ENCODE measurements at regions not wholly inside any gene's neighbourhood (a gene's known extent, or its start where the extent isn't known, plus 50 kb on each side); places are given as distances from the start of the nearest gene placed in this dataset.

GRCh38 chr11:111153194-111153593 lies 92.3 kb upstream of the POU2AF2 start:
- TF ChIP-seq CTCF (IDR thresholded peaks at IDR 0.05; ENCODE audit: insufficient read depth, low read depth, low read length, missing control alignments) = no peak
- no peak overlapping the region for H3K4me3 ChIP-seq (ENCODE audit: low read length)
- DNase-seq (ENCODE audit: low read depth) = no peak

GRCh38 chr11:111148953-111149352 lies 96.6 kb upstream of the POU2AF2 start:
- peak; percentile 42 for DNase-seq (ENCODE audit: low read depth)
- no peak overlapping the region for H3K4me3 ChIP-seq (ENCODE audit: low read length)
- TF ChIP-seq CTCF (IDR thresholded peaks at IDR 0.05; ENCODE audit: insufficient read depth, low read depth, low read length, missing control alignments) = no peak

- no peak for TF ChIP-seq CTCF (IDR thresholded peaks at IDR 0.05; ENCODE audit: insufficient read depth, low read depth, low read length, missing control alignments)
- H3K4me3 ChIP-seq (ENCODE audit: low read length) = no peak overlapping the region
- DNase-seq (ENCODE audit: low read depth) = peak; percentile 83
Observed at GRCh38 chr11:111148121-111148520, 97.4 kb upstream of the POU2AF2 start.

- no peak for TF ChIP-seq CTCF (IDR thresholded peaks at IDR 0.05; ENCODE audit: insufficient read depth, low read depth, low read length, missing control alignments)
Observed at GRCh38 chr11:111137846-111138245, 107.7 kb upstream of the POU2AF2 start.

GRCh38 chr11:111135778-111136570 lies 109.6 kb upstream of the POU2AF2 start:
- no peak for DNase-seq (ENCODE audit: low read depth)
- no peak for TF ChIP-seq CTCF (IDR thresholded peaks at IDR 0.05; ENCODE audit: insufficient read depth, low read depth, low read length, missing control alignments)

More at GRCh38 chr11:111137846-111138245, 107.7 kb upstream of the POU2AF2 start:
- no peak for DNase-seq (ENCODE audit: low read depth)
- H3K4me3 ChIP-seq (ENCODE audit: low read length) = no peak overlapping the region

GRCh38 chr11:111135101-111135500 lies 110.4 kb upstream of the POU2AF2 start:
- TF ChIP-seq CTCF (IDR thresholded peaks at IDR 0.05; ENCODE audit: insufficient read depth, low read depth, low read length, missing control alignments) = no peak
- H3K4me3 ChIP-seq (ENCODE audit: low read length) = no peak overlapping the region
- no peak for DNase-seq (ENCODE audit: low read depth)

More at GRCh38 chr11:111135778-111136570, 109.6 kb upstream of the POU2AF2 start:
- no peak overlapping the region for H3K4me3 ChIP-seq (ENCODE audit: low read length)
